DOHH2 (cell line): ENCODE measurements at regions not wholly inside any gene's neighbourhood (a gene's known extent, or its start where the extent isn't known, plus 50 kb on each side); places are given as distances from the start of the nearest gene placed in this dataset.

Experiments
- EZH2phosphoT487 ChIP-seq: fragments of 200-600 bp; sonication (generic); IDR thresholded peaks from 2 replicates; pipeline ENCODE4 v1.6.1; 2017; ENCODE audit warnings: borderline replicate concordance, mild to moderate bottlenecking, antibody characterized with exemption, low read length, moderate library complexity, mixed read lengths
- TF ChIP-seq, protein P1 (sequence below): fragments of 200-600 bp; sonication (generic); IDR thresholded peaks from one replicate; pipeline ENCODE4 v1.5.1; 2014; ENCODE audit warnings: antibody characterized with exemption, mild to moderate bottlenecking, low read depth, low read length; ENCODE audit not compliant: poor library complexity, severe bottlenecking

DNA sequence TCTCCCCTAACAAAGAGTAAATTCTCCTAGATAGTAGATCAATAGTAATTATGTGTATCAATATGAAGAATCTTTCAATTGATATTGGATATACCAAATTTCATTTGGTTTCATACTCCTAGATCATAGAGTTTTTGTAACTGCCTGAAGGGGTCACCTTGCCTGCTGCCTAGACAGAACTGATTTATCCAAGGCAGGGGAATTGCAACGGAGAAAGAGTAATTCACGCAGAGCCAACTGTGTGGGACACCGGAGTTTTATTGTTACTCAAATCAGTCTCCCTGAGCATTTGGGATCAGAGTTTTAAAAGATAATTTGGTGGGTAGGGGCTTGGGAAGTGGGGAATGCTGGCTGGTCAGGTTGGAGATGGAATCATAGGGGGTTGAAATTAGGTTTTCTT is 92.2 kb upstream of the SLC8A1 start:
- TF ChIP-seq, protein P1, sequence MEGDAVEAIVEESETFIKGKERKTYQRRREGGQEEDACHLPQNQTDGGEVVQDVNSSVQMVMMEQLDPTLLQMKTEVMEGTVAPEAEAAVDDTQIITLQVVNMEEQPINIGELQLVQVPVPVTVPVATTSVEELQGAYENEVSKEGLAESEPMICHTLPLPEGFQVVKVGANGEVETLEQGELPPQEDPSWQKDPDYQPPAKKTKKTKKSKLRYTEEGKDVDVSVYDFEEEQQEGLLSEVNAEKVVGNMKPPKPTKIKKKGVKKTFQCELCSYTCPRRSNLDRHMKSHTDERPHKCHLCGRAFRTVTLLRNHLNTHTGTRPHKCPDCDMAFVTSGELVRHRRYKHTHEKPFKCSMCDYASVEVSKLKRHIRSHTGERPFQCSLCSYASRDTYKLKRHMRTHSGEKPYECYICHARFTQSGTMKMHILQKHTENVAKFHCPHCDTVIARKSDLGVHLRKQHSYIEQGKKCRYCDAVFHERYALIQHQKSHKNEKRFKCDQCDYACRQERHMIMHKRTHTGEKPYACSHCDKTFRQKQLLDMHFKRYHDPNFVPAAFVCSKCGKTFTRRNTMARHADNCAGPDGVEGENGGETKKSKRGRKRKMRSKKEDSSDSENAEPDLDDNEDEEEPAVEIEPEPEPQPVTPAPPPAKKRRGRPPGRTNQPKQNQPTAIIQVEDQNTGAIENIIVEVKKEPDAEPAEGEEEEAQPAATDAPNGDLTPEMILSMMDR: no peak
- no peak for TF ChIP-seq EZH2phosphoT487
